Activated CD4-positive, alpha-beta T cell treated with anti-CD3 and anti-CD28 coated beads, Interleukin-2, amount 50 U/mL, for 24 hours (primary cell): ENCODE measurements at regions not wholly inside any gene's neighbourhood (a gene's known extent, or its start where the extent isn't known, plus 50 kb on each side); places are given as distances from the start of the nearest gene placed in this dataset.
"Not testable (repeated sequence)": the region's sequence is repeated elsewhere in the genome, so short reads cannot be mapped to it uniquely, and the experiment has no call there.

ENCODE experiments used
- DNase-seq, 2 donors: peaks; one replicate each; pipeline ENCODE4 v3.0.0-alpha.2; 2020; ENCODE audit warnings: low read depth in 1 of 2, low spot score in 1 of 2

- DNase-seq, result no peak
Measured at GRCh38 chr6:137313211-137313610, 94.0 kb upstream of the IFNGR1 start.

- DNase-seq, result no peak
Measured at GRCh38 chr6:137311940-137312339, 92.8 kb upstream of the IFNGR1 start.

- no peak for DNase-seq
Measured at GRCh38 chr6:137309078-137309762, 90.0 kb upstream of the IFNGR1 start.

- no peak for DNase-seq
Measured at GRCh38 chr6:137307163-137307854, 88.1 kb upstream of the IFNGR1 start.

- DNase-seq, result no peak
Measured at GRCh38 chr6:137305691-137306090, 86.5 kb upstream of the IFNGR1 start.

- DNase-seq, result no peak
Measured at GRCh38 chr6:137304020-137304780, 85.0 kb upstream of the IFNGR1 start.

GRCh38 chr6:137303441-137303840 is 84.3 kb upstream of the IFNGR1 start:
- DNase-seq, result no peak

GRCh38 chr6:137299681-137300080 is 80.5 kb upstream of the IFNGR1 start:
- no peak for DNase-seq

- DNase-seq, result no peak
Measured at GRCh38 chr6:137297887-137298286, 78.7 kb upstream of the IFNGR1 start.

- not testable (repeated sequence) for DNase-seq
Measured at GRCh38 chr6:137292326-137292725, 73.1 kb upstream of the IFNGR1 start.

GRCh38 chr6:137291441-137291840 is 72.3 kb upstream of the IFNGR1 start:
- no peak for DNase-seq

GRCh38 chr6:137290601-137291261 is 71.5 kb upstream of the IFNGR1 start:
- DNase-seq, result no peak

- DNase-seq, result no peak
Measured at GRCh38 chr6:137286916-137287315, 67.7 kb upstream of the IFNGR1 start.

GRCh38 chr6:137286368-137286767 is 67.2 kb upstream of the IFNGR1 start:
- DNase-seq, result no peak

GRCh38 chr6:137284811-137285110 is 65.6 kb upstream of the IFNGR1 start:
- no peak for DNase-seq

- DNase-seq, result no peak
Measured at GRCh38 chr6:137283940-137284810, 65.0 kb upstream of the IFNGR1 start.

- DNase-seq, result no peak
Measured at GRCh38 chr6:137283080-137283479, 63.9 kb upstream of the IFNGR1 start.

GRCh38 chr6:137282254-137282653 is 63.1 kb upstream of the IFNGR1 start:
- DNase-seq, result no peak

- not testable (repeated sequence) for DNase-seq
Measured at GRCh38 chr6:137279279-137279678, 60.1 kb upstream of the IFNGR1 start.

GRCh38 chr6:137277971-137278637 is 58.9 kb upstream of the IFNGR1 start:
- DNase-seq, result no peak
